GM21423 (cell line): ENCODE measurements at regions not wholly inside any gene's neighbourhood (a gene's known extent, or its start where the extent isn't known, plus 50 kb on each side); places are given as distances from the start of the nearest gene placed in this dataset.

Source experiments
- ATAC-seq: cut with Tn5 transposase; IDR thresholded peaks from one replicate; pipeline ENCODE4 v1.9.1; 2021; ENCODE audit warnings: mild to moderate bottlenecking, moderate library complexity; ENCODE audit not compliant: unreplicated experiment

DNA sequence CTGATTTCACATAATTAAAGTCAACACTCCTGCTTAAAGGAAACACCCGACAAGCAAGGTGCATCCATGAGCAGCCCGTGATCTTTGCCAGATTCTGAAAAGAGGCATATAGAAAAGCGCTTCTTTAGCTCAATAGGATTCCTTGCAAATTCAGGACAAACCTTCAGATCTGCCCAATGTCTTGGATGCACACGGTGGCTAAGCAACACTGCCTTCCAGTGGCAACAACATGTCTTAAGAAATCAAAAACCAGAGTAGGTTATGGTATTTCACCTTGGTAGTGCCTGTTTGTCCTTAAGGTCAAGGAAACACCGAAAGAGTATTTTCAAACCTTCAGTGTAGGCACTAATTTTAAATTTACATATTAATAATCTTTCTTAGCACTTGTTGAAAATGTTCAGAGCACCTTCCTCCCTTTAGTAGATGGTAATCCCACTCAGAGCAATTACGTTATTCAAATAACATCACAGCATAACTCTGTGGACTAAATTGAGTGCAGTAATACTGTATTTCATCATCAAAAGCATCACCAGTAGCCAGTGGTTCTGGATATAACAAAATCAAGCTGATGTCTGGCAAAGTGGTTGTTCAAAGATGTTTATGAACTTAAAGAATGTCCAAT, 58.0 kb upstream of the CDKN3 start:
- ATAC-seq, result no peak

DNA sequence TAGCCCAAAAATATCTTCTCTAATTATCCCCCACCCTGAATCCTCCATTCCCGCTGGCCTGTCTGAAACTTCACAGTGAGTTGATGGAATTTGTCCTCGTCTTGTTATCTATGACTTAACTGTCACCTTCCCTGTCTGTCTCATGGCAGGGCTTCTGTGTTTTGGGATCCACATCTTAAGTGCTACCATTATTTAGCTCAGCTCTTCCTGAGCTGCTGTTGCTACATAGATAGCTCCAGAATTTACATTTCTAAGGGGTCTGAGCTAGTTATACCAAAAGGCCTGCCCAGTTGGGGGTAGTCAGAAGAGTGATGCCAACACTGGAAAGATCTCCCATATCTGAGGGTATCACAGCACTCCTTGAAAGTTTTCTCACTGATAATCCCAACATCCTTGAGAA, 57.0 kb upstream of the CDKN3 start:
- ATAC-seq, result no peak

DNA sequence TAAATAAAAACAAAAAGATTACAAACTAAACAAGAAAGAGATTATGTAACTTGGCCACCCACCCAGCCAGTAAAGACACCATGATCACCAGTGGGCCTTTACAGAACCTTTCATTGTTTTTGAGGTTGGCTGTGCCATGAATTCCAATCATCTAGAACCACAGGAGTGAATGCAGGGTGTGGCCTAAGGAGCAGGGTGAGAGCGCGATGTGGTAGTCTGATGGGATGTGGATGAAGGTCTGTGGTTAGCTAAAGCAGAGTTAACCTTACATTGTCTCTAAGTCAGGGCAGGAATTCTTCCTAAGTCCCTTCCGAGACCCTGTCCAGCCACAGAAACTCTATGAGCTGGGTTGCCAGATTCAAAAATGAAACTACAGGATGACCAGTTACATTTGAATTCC, 54.0 kb upstream of the CDKN3 start:
- no peak for ATAC-seq

DNA sequence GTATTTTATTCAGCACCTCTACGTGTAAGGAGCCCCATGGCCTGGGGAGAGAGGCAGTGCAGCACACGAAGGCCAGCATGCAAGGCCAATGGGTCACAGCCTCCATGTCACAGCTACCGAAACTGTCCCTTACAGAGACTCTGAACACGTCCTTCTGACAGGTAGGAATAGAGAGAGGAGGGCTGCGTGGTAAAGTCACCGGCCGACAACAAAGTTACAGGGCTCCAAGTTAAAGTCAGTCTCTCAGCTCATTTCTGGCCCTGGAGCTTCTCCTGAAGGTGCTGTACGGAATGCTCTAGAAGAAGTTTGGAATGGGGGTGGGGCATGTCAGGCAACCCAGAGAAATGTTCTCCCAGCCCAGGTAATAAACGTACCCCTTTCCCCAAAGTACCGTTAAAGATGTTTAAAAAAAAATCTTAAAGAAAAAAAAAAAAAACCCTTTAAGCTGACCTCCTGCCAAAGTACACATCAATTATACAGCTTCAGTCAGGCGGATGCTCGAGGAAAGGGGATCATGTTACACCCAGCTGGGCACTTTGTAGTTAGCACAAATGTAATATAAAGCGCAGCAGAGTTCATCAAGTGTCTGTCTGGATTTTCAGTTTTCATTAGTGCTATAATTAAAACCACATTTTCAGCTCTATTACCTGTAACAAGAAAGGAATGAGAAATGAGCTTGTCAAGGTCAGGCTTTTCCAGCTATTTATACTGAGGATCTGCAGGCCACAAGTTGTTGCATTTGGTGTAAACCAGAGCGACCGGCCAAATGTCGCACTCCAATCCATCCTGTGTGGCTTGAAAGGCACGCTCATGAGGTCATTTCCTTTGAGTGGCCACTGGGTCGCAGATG, 53.3 kb upstream of the CDKN3 start:
- no peak for ATAC-seq

DNA sequence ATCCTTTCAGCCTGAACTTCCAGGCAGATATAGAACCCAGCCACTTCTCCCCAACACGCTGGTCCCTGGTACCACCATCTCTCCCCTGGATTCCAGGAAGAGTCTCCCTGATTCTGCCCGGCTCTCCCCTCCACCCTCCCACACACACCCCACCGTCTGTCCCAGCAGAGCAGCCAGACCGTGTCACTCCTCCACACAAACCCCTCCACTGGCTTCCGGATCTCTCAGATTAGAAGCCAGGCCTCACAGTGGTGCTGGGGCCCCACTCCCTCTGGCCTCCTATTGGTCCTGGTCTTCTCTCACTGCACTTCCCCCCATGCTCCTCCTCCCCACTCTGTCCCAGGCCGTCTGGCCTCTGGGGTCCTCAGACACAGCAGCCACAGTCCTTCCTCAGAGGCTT, 52.4 kb upstream of the CDKN3 start:
- ATAC-seq, result no peak

DNA sequence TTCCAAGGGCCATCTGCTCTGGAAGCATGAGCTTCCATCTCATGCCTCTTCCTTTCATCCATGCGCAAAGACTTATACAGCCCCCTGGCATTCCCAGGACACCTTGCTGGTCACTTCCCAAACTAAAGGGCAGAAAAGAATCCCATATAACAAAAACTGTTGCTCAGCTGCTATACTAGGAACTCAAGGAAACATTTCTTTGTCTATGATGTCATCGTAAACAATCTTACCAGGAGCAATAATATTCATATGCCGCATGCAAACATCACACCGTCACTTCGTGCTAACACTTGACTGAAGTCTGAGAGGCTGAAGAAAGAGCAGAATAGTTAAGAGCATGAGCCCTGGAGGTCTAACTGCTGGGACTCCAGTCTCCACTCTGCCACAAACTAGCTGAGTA, 50.5 kb upstream of the CDKN3 start:
- ATAC-seq, result no peak
